ENCODE measurements at regions not wholly inside any gene's neighbourhood (a gene's known extent, or its start where the extent isn't known, plus 50 kb on each side); places are given as distances from the start of the nearest gene placed in this dataset.
"Not testable (repeated sequence)": the region's sequence is repeated elsewhere in the genome, so short reads cannot be mapped to it uniquely, and the experiment has no call there.

GRCh38 chr3:170814822-170815221 is 55.2 kb downstream of the RPL22L1 start:
- intact Hi-C loops (cut with micrococcal nuclease), result no loop called here
- Mint-ChIP-seq H3K27ac (no peak overlapping the region), H3K9me3 (no peaks in the 10 kb centered on the region), H3K4me1 (ENCODE audit: low read depth) (peaks cover 5% of the 10 kb centered on the region), H3K27me3 (no peaks in the 10 kb centered on the region), H3K4me3 (no peak overlapping the region), H3K36me3 (ENCODE audit: low read depth) (no peaks in the 10 kb centered on the region)

- Mint-ChIP-seq H3K4me1 (ENCODE audit: low read depth) (peaks cover 5% of the 10 kb centered on the region), H3K27me3 (no peaks in the 10 kb centered on the region), H3K9me3 (no peaks in the 10 kb centered on the region), H3K4me3 (no peak overlapping the region), H3K27ac (no peak overlapping the region), H3K36me3 (ENCODE audit: low read depth) (no peaks in the 10 kb centered on the region)
- intact Hi-C loops (cut with micrococcal nuclease), result no loop called here
Observed at GRCh38 chr3:170813266-170813665, 56.7 kb downstream of the RPL22L1 start.

- Mint-ChIP-seq H3K4me3 (no peak overlapping the region), H3K36me3 (ENCODE audit: low read depth) (no peaks in the 10 kb centered on the region), H3K9me3 (no peaks in the 10 kb centered on the region), H3K4me1 (ENCODE audit: low read depth) (peaks cover 5% of the 10 kb centered on the region), H3K27ac (no peak overlapping the region), H3K27me3 (no peaks in the 10 kb centered on the region)
- intact Hi-C loops (cut with micrococcal nuclease), result loop anchor here (1.0 kb wide), 2 partner anchors 398 to 502 kb away; no protein-coding TSS in a partner anchor
Observed at GRCh38 chr3:170811928-170812591, 57.9 kb downstream of the RPL22L1 start.

GRCh38 chr3:170811515-170811914 is 58.5 kb downstream of the RPL22L1 start:
- intact Hi-C loops (cut with micrococcal nuclease), result no loop called here

GRCh38 chr3:170809975-170810357 is 60.0 kb downstream of the RPL22L1 start:
- Mint-ChIP-seq H3K4me1 (ENCODE audit: low read depth) (peaks cover 5% of the 10 kb centered on the region), H3K4me3 (no peak overlapping the region), H3K36me3 (ENCODE audit: low read depth) (no peaks in the 10 kb centered on the region), H3K27ac (no peak overlapping the region), H3K9me3 (no peaks in the 10 kb centered on the region), H3K27me3 (no peaks in the 10 kb centered on the region)
- intact Hi-C loops (cut with micrococcal nuclease), result no loop called here

More at GRCh38 chr3:170811515-170811914, 58.5 kb downstream of the RPL22L1 start:
- Mint-ChIP-seq H3K9me3 (no peaks in the 10 kb centered on the region), H3K27ac (no peak overlapping the region), H3K4me1 (ENCODE audit: low read depth) (peaks cover 5% of the 10 kb centered on the region), H3K27me3 (no peaks in the 10 kb centered on the region), H3K36me3 (ENCODE audit: low read depth) (no peaks in the 10 kb centered on the region), H3K4me3 (no peak overlapping the region)

GRCh38 chr3:170809007-170809974 is 60.7 kb downstream of the RPL22L1 start:
- no peaks in the 10 kb centered on the region for H3K9me3 Mint-ChIP-seq
- intact Hi-C loops (cut with micrococcal nuclease), result no loop called here
- H3K4me3 Mint-ChIP-seq, result no peak overlapping the region
- H3K36me3 Mint-ChIP-seq (ENCODE audit: low read depth), result no peaks in the 10 kb centered on the region
- peaks cover 5% of the 10 kb centered on the region for H3K4me1 Mint-ChIP-seq (ENCODE audit: low read depth)
- H3K27me3 Mint-ChIP-seq, result peaks cover 2% of the 10 kb centered on the region
- no peak overlapping the region for H3K27ac Mint-ChIP-seq

DNA sequence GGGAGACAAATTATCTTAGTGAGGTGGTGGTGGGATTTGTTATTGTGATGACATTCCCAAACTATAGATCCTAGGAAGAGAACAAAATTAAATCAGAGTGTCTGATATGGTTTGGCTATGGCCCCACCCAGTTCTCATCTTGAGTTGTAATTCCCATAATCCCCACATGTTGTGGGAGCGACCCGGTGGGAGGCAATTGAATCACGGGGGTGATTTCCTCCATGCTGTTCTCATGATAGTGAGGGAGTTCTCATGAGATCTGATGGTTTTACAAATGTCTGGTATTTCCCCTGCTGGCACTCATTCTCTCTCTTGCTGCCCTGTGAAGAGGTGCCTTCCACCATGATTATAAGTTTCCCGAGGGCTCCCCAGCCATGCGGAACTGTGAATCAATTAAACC is 62.0 kb downstream of the RPL22L1 start:
- no peak overlapping the region for H3K27ac Mint-ChIP-seq
- no peaks in the 10 kb centered on the region for H3K9me3 Mint-ChIP-seq
- peaks cover 5% of the 10 kb centered on the region for H3K27me3 Mint-ChIP-seq
- intact Hi-C loops (cut with micrococcal nuclease), result no loop called here
- no peak overlapping the region for H3K4me3 Mint-ChIP-seq
- H3K4me1 Mint-ChIP-seq (ENCODE audit: low read depth), result peaks cover 5% of the 10 kb centered on the region
- H3K36me3 Mint-ChIP-seq (ENCODE audit: low read depth), result no peaks in the 10 kb centered on the region

GRCh38 chr3:170806676-170807075 is 63.3 kb downstream of the RPL22L1 start:
- no peak overlapping the region for H3K4me3 Mint-ChIP-seq
- peaks cover 5% of the 10 kb centered on the region for H3K4me1 Mint-ChIP-seq (ENCODE audit: low read depth)
- H3K27ac Mint-ChIP-seq, result no peak overlapping the region
- H3K27me3 Mint-ChIP-seq, result peaks cover 8% of the 10 kb centered on the region
- intact Hi-C loops (cut with micrococcal nuclease), result no loop called here
- H3K9me3 Mint-ChIP-seq, result no peaks in the 10 kb centered on the region
- H3K36me3 Mint-ChIP-seq (ENCODE audit: low read depth), result no peaks in the 10 kb centered on the region

GRCh38 chr3:170806141-170806540 is 63.9 kb downstream of the RPL22L1 start:
- no peaks in the 10 kb centered on the region for H3K9me3 Mint-ChIP-seq
- H3K4me3 Mint-ChIP-seq, result no peak overlapping the region
- intact Hi-C loops (cut with micrococcal nuclease), result no loop called here
- H3K36me3 Mint-ChIP-seq (ENCODE audit: low read depth), result no peaks in the 10 kb centered on the region
- H3K4me1 Mint-ChIP-seq (ENCODE audit: low read depth), result peaks cover 5% of the 10 kb centered on the region
- H3K27me3 Mint-ChIP-seq, result peaks cover 12% of the 10 kb centered on the region
- H3K27ac Mint-ChIP-seq, result no peak overlapping the region

- H3K4me3 Mint-ChIP-seq; H3K36me3 Mint-ChIP-seq (ENCODE audit: low read depth); H3K9me3 Mint-ChIP-seq; intact Hi-C loops (cut with micrococcal nuclease); H3K27ac Mint-ChIP-seq; H3K4me1 Mint-ChIP-seq (ENCODE audit: low read depth): not testable (repeated sequence)
- peaks cover 12% of the 10 kb centered on the region for H3K27me3 Mint-ChIP-seq
Observed at GRCh38 chr3:170805296-170805695, 64.7 kb downstream of the RPL22L1 start.

GRCh38 chr3:170804634-170805033 is 65.4 kb downstream of the RPL22L1 start:
- intact Hi-C loops (cut with micrococcal nuclease); H3K4me1 Mint-ChIP-seq (ENCODE audit: low read depth); H3K9me3 Mint-ChIP-seq; H3K4me3 Mint-ChIP-seq; H3K27ac Mint-ChIP-seq; H3K36me3 Mint-ChIP-seq (ENCODE audit: low read depth): not testable (repeated sequence)
- H3K27me3 Mint-ChIP-seq, result peaks cover 12% of the 10 kb centered on the region

- H3K4me3 Mint-ChIP-seq, result no peak overlapping the region
- H3K4me1 Mint-ChIP-seq (ENCODE audit: low read depth), result no peaks in the 10 kb centered on the region
- H3K9me3 Mint-ChIP-seq, result no peaks in the 10 kb centered on the region
- H3K36me3 Mint-ChIP-seq (ENCODE audit: low read depth), result no peaks in the 10 kb centered on the region
- H3K27me3 Mint-ChIP-seq, result peaks cover 12% of the 10 kb centered on the region
- H3K27ac Mint-ChIP-seq, result no peak overlapping the region
- intact Hi-C loops (cut with micrococcal nuclease), result no loop called here
Observed at GRCh38 chr3:170804078-170804477, 65.9 kb downstream of the RPL22L1 start.

DNA sequence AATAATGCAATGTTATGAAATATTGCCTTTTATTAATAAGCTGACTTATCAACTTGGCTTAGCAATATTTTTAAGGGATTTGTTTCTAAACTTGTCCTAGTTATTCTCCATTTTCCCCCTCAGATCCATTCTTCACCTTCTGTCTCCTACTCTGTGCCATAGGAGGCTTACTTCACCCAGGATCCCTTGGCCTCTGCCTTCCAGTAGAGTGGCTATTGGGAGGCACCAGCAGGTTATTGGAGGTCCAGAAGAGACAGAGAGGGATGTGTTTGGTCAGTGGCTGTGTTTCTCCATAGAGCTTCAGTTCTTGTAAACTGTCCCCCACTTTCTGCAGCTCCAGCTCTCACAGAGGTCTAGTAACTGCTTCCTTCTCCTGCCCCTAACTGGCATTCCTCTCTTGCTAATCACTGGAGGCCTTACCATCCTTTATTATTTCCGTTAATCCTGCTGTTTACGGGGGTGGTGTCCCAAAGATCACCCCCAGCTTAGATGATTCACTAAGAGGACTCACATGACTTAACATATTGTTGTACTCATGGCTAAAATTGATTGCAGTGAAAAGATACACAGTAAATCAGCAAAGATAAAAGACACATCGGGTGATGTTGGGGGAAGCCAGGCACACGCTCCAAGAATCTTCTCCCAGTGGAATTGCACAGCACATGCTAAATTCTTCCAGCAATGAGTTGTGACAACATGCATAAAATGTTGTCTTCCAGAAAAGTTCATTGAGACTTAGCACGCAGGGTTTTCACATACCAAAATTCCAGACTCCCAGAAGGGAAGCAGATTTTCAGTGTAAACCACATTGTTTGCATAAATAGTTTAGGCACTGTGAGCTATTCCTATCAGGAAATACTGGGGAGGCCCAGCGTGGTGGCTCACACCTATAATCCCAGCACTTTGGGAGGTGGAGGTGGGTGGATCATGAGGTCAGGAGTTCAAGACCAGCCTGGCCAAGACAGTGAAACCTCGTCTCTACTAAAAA is 67.5 kb downstream of the RPL22L1 start:
- Mint-ChIP-seq H3K36me3 (ENCODE audit: low read depth) (no peaks in the 10 kb centered on the region), H3K9me3 (peaks cover 8% of the 10 kb centered on the region), H3K27me3 (peaks cover 14% of the 10 kb centered on the region), H3K27ac (no peak overlapping the region), H3K4me1 (ENCODE audit: low read depth) (no peaks in the 10 kb centered on the region), H3K4me3 (no peak overlapping the region)
- intact Hi-C loops (cut with micrococcal nuclease), result no loop called here
